Activated CD8-positive, alpha-beta memory T cell treated with anti-CD3 and anti-CD28 coated beads for 4 hours (primary cell): ENCODE measurements at regions not wholly inside any gene's neighbourhood (a gene's known extent, or its start where the extent isn't known, plus 50 kb on each side); places are given as distances from the start of the nearest gene placed in this dataset.
"Not testable (repeated sequence)": the region's sequence is repeated elsewhere in the genome, so short reads cannot be mapped to it uniquely, and the experiment has no call there.

Source experiments
- DNase-seq, 2 donors: peaks; one replicate each; pipeline ENCODE4 v3.0.0-alpha.2; 2020; ENCODE audit warnings: low read depth in 2 of 2

DNA sequence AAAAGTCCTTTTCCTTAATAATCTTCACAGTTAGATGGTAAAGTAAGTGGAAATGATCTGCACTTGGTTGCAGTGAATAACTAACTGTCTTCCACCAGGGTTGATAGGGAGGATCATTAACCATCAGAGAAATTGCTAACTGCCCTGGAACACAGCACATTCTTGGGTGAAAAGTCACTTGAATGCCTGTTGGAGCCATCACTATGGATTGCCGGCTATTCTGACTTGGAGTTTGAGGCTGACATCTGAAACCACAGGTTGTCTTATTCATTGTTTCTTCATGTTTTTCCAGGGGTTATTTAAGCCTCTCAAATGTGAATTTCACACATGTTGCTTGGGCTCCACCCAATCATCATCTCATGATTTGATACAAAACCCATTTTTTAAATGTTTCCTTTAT, 901.4 kb downstream of the MCTP2 start:
- DNase-seq: no peak

DNA sequence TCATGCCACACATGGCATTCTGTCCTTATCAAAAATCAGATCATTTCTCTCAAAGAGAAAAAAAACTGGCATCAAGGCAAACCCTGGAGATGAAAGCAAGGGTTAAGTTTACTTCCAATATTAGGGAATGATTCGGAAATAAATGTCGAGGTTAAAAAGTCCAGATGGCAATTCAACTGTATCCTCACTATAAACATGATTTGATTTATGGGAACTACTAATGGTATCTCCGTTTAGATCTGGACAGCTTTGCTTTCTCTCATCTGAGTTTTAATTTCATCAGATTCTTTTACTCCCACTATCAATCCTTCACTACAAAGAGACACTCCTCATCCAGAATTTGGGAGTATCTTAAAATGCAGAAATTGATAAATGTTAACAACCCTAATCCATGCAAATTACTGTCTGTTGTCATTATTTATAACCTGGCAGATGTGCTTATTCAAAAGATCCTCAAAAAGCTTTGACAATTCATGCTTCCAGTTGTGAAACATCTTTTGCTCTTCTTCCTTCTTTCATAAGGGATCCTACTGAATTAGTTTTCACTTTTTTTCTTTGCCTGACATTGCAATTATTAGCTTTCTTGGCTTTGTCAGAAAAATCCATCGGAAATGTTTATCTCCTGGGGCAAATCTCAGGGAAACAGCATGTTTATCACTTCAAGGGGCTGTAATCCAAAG, 903.2 kb downstream of the MCTP2 start:
- DNase-seq: no peak

DNA sequence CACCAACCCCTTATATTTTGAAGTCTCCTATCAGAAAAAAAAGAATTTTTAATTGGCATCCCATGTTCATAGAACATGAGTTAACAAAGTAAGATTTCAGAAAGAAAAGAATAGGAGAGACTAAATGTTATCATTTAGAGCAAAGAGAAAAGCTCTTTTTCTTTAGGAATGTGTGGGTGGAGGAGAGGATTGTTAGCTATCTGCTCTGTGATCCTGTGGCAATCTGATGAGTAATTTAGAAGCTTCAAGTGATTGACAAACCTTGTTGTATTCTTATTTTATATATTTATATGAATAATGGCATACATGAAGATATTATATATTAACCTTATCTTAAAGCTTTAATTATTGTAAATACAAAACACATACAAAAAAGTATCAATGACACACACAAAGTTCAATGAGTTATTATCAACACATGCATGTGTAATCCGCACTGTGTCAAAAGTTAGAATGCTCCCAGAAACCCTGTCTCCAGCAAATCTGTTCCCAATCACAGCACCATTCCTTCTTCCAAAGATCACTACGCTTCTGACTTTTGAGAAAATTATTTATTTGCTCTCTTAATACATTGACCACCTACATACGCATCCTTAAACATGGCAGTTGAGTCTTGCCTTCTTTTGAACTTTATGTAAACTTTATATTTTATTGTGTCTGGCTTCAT, 907.4 kb downstream of the MCTP2 start:
- DNase-seq: no peak

DNA sequence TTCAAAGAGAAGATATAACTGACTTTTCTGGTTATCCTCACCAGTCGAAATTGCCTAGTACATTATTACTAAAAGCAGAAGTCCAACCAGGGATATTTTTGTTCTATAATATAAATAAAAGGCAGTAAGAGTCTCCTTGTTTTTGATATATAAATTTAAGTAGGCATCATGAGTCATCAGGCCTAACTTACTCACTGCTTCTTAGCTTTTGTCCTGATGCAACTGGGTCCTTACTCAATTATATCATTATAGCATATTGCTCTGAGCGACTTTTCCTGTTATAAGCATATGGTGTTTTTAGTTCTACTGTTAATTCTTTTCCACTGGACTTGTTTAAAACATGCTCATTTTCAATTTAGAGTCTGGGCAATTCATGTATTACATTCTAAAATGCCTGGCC, 910.1 kb downstream of the MCTP2 start:
- DNase-seq: no peak

DNA sequence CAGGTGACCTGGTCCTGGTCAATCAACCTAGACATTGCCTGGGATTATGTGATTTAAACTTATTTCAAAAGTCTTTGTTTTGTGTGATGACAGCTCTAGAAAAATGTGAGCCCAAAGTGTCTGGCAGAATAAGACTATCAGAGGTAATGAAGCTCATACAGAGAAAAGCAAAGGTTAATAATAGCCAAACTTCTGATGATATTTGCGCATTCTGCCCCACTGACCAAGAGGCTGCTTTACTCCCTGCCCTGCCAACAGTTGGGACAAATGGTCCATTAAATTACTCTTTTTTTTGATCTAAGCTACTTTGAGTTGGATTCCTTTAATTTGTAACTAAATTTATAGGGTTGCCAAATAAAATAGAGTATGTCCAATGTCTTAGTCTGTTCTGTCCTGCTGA, 911.2 kb downstream of the MCTP2 start:
- DNase-seq: no peak

DNA sequence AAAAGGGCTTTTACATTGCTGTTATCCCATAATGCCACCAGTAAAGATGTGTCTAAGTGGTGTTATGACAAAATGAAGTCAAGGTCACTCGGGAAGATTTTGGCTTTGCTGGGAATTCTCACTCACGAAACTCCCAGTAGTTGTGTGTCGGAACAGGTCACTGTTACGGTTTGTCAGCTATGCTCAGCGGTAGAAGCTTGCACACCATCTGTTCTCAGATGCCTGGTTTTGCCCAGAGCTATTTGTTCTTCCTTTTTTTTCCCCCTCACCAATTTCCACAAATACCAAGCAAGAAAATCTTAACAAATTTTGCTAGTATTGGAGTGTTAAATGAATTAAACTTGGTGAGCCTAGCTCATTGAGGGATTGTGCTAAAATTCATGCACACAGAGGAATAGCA, 915.1 kb downstream of the MCTP2 start:
- no peak for DNase-seq

DNA sequence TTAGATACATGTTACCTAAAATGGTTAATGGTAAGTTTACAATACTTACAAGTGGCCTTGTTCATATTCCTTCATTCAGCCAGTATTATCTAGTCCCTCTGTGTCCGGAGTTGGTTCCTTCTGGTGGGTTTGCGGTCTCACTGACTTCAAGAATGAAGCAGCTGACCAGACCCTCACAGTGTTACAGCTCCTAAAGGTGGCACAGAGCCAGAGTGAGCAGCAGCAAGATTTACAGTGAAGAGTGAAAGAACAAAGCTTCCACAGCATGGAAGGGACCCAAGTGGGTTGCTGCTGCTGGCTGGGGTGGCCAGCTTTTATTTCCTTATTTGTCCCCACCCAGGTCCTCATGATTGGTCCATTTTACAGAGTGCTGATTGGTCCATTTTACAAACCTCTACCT, 916.8 kb downstream of the MCTP2 start:
- DNase-seq: no peak

DNA sequence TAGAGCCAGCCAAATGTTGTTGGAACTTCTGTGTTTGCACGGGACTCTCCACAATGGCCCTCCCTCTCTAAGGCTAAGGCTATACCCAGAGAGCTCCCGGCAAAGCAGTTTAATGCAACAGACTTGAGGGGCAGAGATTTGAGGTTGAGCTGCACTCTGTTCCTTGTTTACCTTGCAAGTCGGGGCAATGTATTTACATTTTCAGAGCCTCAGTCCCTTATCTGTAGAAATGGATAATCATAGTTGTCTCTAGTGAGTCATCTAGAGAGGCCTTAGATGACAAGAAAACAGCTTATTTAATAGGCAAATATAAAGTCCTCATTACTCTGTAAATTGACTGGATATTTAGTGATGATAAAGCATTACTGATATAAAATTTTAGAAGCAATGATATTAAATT, 917.7 kb downstream of the MCTP2 start:
- no peak for DNase-seq

DNA sequence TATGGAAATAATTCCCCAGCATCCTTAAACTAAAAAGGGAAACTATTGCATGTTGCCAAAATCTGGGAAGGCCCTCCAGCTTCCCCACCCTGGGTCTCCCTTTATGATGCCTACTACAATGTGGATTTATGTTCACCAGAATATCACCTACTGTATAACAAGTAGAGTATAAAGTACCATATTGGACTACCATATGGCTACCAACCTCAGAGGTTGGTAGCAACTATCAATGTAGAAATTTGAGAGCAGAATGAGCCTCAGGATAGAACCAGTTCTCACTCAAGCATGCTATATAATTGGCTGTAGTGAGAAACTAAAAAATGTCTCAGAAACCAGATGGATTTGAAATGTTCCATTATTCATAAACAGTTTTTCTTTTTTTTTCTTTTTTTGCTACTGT, 918.4 kb downstream of the MCTP2 start:
- DNase-seq: no peak

DNA sequence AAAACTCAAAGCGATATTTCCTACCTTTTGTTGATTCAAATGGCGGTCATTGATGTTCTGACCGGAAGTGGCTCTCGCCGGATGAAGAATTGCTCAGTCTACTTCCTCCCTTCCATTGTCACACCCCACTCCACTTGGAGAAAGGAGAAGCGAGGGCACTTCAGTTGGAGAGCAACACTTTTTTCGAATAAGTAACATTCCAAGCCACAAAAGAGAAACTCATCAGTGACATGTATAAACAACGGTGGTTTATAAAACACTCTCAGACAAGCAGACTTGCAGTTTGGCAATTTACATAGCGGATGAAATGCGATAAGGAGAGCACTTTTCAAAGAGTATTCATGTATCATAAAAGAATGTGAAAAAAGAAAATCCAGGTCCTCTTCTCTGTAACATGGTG, 919.1 kb downstream of the MCTP2 start:
- no peak for DNase-seq

DNA sequence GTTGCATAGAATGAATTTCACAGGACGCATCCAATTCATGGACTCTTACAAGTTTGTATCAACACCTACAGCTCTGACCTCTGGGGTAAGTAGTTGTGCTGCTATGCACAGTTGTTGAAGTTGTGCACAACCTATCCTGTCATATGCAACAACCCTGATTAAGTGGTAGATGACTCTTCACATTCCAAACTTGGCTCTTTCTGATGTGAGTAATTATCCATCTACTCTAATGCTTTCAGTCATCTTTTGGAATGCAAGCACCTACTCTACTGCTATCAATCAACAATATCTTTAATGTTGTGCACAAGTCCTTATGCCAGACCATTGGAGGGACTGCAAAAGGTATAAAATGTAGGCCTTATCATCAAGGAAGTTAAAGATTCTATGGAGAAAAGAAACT, 921.4 kb downstream of the MCTP2 start:
- no peak for DNase-seq

DNA sequence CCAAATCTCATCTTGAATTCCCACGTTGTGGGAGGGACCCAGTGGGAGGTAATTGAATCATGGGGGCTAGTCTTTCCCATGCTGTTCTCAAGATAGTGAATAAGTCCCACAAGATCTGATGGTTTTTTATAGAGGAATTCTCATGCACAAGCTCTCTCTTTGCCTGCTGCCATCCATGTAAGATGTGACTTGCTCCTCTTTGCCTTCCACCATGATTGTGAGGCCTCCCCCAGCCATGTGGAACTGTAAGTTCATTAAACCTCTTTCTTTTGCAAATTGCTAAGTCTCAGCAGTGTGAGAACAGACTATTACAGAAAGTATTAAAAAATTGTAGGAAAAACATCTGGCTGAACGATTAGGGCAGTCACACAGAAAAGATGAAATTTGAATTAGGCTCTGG, 921.8 kb downstream of the MCTP2 start:
- not testable (repeated sequence) for DNase-seq

DNA sequence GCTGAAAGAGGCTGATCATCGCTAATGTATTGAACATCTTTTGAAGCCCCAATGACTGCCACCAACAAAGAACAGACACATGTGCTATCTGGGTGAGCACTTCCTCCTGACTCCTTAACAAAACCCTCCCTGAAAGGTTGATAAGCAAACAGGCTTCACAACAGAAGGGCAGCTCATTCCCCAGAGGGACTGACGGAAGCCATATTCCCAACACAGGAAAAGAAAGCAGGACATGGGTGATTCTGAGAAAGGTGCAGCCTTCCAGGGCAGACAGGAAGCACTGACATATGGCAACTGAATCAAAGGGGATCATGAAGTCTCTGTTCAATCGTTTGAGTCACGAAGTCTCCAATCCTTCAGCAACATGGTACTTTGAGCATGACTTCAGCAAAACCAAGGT, 929.0 kb downstream of the MCTP2 start:
- DNase-seq: no peak

DNA sequence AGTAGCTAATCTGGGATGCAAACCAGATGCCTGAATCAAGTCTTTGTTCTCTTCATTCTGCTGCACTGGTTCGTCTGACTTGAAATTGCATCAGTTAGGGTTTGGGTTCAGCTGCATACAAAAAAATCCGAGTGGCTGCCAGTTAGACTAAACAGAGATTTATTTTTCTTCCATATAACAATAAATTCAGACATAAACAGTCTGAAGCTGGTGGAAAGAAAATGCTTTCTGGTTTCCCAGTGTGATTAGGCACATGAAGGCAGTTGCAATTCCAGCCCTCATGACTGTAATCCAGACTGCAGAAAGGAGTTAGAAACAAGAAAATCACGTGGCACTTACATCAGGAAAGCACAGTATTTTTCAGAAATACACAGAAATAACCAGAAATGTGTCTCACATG, 930.7 kb downstream of the MCTP2 start:
- DNase-seq: no peak

DNA sequence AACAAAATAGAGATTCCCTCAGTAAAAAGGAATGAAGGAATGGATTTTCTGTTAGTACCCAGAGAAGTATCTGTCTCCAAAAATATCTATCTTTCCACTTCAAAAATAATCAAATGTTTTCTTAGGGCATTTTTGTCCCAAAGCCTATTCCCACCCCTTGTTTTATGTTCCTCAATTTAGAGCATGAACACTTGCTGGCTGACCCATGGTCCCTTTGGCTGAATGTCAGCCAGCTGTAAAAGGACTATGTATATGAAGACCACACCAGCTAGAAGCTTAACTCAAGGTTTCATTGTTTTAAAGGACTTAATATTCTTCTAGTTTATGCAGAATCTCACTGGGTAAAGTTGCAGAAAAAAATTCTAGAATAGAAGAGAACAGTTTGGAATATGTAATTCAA, 931.2 kb downstream of the MCTP2 start:
- no peak for DNase-seq

DNA sequence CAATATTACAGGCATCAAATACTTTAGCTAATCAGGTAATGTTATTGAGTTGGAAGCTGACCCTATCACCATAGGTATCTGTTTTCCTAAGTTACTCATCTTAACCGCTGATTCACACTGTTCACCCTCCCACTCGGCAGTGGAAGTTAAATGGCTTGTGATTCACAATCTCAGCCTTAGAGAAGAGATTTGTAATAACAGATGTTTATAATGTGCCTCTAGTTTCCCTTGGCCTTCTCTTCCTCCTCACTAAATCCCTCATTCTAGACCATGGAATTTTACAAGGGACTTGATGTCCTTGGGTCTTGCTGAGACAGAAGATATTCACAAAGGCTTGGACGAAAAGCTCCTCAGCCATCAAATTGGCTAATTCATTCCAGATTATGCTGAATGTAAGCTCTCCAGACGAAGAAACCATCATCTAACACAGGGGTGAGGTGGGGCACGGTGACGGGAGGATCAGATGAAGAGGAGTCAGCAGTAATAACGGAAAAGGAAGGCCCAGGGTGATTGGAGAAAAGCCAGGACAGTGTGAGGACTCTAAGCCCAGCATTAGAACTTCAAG, 931.7 kb downstream of the MCTP2 start:
- DNase-seq: no peak

DNA sequence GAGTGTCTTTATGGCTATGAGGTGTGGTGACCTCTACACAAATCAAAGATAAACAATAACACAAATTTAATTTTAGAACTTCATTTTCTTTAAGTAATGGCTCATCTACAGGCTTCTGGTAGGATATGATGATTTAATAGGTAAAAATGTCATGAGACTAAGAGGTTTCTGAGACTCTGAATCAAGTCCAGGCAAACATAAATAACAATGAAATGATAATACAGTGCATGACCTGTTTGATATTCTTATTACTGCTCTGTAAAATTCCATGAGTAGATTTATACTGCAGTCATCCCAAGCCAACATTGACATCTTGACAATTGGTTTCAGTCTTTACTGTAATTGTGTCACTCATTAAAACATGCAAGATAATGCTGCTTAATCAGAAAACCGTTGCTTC, 936.8 kb downstream of the MCTP2 start:
- DNase-seq: no peak

DNA sequence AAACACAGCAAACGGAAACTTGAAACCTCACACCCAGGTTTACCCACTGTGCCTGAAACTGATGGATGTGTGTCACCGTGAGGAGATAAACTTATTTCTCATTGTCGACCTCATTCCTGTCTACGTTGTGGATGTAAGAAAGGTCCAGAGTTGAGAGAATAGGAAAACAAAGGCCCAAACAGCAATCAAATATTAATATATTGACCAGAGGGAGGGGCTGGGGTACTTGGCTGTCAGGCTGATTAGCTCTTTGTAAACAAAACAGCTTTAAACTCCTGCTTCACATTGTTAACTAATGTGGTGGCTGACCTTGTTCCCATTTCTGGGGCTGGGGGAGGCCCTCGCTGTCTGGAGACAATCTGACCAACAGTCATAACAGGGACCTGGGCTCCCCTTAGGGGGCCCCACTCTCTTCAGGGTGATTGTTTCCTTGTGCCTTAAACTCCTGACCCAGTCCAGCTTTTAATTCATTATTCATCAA, 937.6 kb downstream of the MCTP2 start:
- DNase-seq: no peak

DNA sequence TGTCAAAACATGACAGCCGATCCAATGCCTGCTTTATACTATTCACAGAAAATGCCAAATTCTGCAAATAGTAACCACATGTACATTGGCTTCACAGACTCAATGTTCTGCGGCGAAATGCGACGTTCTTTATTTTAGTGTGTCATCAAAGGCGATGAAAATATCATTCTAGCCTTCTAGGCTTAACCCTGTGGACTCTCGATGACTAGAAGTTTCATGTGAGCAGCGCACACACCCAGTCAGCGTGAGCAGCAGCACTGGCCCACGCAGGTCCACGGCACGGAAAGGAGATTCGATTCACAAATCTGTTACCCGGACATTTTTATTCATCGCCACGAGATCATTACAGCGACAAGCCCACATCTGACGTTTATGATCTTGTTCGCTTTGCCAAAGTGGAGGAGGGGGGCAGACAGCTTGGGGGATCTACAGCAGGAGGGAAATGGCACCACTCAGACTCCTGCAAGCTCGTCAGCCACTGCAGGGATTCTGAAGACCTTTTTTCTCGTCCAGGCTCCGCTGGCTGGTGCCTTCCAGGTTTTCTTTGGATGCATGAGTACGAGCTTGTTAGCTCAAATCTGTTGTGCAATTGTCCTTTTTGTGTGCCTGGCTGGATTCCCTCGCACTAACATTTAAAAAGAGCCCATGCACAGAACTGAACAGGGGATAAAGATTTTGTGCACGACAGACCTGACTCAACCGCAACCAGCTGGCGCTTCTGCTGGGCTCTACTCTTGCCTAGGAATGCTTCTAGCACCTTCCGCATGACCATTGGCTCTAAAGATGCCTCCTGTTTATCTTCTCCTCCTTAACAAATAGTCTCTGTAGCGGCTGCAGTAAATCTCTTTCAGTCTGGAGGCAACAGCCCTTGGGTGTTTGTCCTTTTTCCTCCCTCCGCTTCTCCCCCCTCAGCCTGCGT, 938.4 kb downstream of the MCTP2 start:
- DNase-seq: no peak

DNA sequence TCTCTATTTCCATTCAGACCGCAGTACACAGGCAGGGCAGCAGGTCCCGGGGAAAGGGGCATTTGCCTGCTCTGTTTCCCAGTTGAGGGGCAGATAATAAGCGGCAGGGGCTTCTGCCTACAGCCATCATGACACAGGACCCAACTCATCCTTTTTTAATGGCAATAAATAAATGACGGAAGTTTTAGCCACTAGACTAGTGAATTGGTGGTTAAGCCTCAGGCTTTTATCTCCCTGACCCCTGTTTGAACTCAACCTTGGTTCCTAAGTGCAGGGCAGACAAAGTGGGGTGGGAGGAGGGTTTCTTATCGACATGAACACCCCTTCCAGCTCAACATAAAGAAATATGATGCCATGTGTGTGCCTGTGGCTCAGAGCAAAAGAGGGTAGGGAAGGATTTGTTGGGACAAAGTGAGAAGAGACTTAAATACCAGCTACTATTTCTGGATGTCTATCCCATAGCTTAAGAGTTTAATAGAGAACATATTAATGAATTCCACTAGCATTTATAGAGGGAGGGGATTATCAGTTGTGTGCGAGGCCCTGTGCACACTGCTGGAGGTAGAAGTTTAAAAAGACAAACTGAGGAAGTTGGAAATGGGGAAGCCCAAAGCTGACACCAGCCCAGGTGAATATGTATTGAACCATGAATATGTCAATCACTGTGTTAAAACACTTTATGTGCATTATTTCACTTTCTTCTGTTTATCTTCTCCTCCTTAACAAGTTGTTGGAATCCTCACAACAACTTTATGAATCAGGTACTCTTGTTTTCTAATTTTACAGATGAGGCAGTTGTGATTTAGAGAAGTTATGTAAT, 939.4 kb downstream of the MCTP2 start:
- no peak for DNase-seq

DNA sequence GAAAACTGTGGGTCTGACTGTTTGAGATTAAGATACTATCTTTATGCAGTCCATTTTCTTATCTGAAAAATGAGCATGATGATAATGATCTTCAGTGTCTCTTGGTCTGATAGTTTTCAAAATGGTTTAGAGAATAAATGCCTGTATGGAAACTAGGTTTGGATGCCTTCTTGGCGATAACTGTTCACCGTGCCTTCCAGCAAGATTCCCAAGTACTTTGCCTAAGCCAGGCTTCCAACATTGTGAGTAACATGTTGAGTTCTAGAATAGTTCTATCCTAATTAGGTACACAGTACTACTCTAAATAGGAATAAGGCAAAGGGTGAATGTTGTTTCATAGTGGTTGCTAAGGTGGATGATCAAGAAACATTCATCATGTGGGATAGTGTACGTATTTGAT, 940.2 kb downstream of the MCTP2 start:
- no peak for DNase-seq
